Epithelial cell of proximal tubule (primary cell): ENCODE measurements at regions not wholly inside any gene's neighbourhood (a gene's known extent, or its start where the extent isn't known, plus 50 kb on each side); places are given as distances from the start of the nearest gene placed in this dataset.

ENCODE experiments used
- DNase-seq: peaks from one replicate; pipeline ENCODE4 v3.0.0-alpha.2; 2011; ENCODE audit warnings: low read depth
- H3K4me3 ChIP-seq: 2 replicates; pipeline ENCODE4 v1.5.1; 2011; ENCODE audit warnings: low read depth, mild to moderate bottlenecking, low read length
- CTCF ChIP-seq: conservative IDR thresholded peaks from 2 replicates; pipeline ENCODE4 v1.5.1; 2012; ENCODE audit warnings: low read depth, mild to moderate bottlenecking, low read length

- H3K4me3 ChIP-seq = no peak overlapping the region
- no peak for DNase-seq
- TF ChIP-seq CTCF = no peak
These were observed 50.0 kb upstream of the RASGRP1 start for GRCh38 chr15:38614621-38615020.

- no peak for TF ChIP-seq CTCF
- no peak overlapping the region for H3K4me3 ChIP-seq
- no peak for DNase-seq
These were observed 53.2 kb upstream of the RASGRP1 start for GRCh38 chr15:38617831-38618230.

GRCh38 chr15:38618242-38618955 lies 53.8 kb upstream of the RASGRP1 start:
- DNase-seq = no peak
- no peak for TF ChIP-seq CTCF
- H3K4me3 ChIP-seq = no peak overlapping the region

- H3K4me3 ChIP-seq = no peak overlapping the region
- no peak for DNase-seq
- no peak for TF ChIP-seq CTCF
These were observed 55.5 kb upstream of the RASGRP1 start for GRCh38 chr15:38620098-38620497.

- TF ChIP-seq CTCF = no peak
- no peak for DNase-seq
- no peak overlapping the region for H3K4me3 ChIP-seq
These were observed 56.4 kb upstream of the RASGRP1 start for GRCh38 chr15:38620851-38621594.

- no peak for TF ChIP-seq CTCF
- H3K4me3 ChIP-seq = no peak overlapping the region
- no peak for DNase-seq
These were observed 57.7 kb upstream of the RASGRP1 start for GRCh38 chr15:38622304-38622703.
